ENCODE measurements at regions not wholly inside any gene's neighbourhood (a gene's known extent, or its start where the extent isn't known, plus 50 kb on each side); places are given as distances from the start of the nearest gene placed in this dataset.

- TF ChIP-seq CTCF (IDR thresholded peaks at IDR 0.05) (no peak), POLR2A (IDR thresholded peaks at IDR 0.05) (no peak)
Measured at GRCh38 chr2:74039611-74040010, 54.9 kb downstream of the TET3 start.

Measured in esophagus squamous epithelium (tissue), 4 donors.